GM23338 (cell line): ENCODE measurements at regions not wholly inside any gene's neighbourhood (a gene's known extent, or its start where the extent isn't known, plus 50 kb on each side); places are given as distances from the start of the nearest gene placed in this dataset.

Source experiments
- CREB1 ChIP-seq: fragments of 250-450 bp; sonication (Bioruptor Pico); IDR thresholded peaks from 2 replicates; pipeline ENCODE4 v1.5.0; 2020; ENCODE audit warnings: low read depth, mild to moderate bottlenecking, moderate library complexity
- CTCF ChIP-seq, 2 experiments: fragments of 200-600 bp in 1 of 2; sonication (generic) in 1 of 2; conservative IDR thresholded peaks; 2 replicates each; pipeline versions ENCODE4 v1.5.1 to v1.6.1; 2016 to 2017; ENCODE audit warnings: antibody characterized with exemption in 2 of 2, low read depth in 2 of 2, mild to moderate bottlenecking in 2 of 2, moderate library complexity in 1 of 2
- EZH2 ChIP-seq: fragments of 200-600 bp; sonication (generic); IDR thresholded peaks from one replicate; pipeline ENCODE4 v1.8.0; 2017; ENCODE audit warnings: antibody characterized with exemption, mild to moderate bottlenecking, low read depth; ENCODE audit not compliant: unreplicated experiment
- EZH2phosphoT487 ChIP-seq: fragments of 200-600 bp; sonication (generic); IDR thresholded peaks from one replicate; pipeline ENCODE4 v1.8.1; 2018; ENCODE audit warnings: antibody characterized with exemption; ENCODE audit not compliant: unreplicated experiment
- JUNB ChIP-seq: IDR thresholded peaks from one replicate; pipeline ENCODE4 v1.6.1; 2016; ENCODE audit warnings: antibody characterized with exemption; ENCODE audit not compliant: unreplicated experiment
- POLR2AphosphoS5 ChIP-seq: IDR thresholded peaks from 2 replicates; pipeline ENCODE4 v1.6.1; 2016; ENCODE audit warnings: antibody characterized with exemption, low read depth
- ZNF331 ChIP-seq: fragments of 250-450 bp; sonication (Bioruptor Pico); IDR thresholded peaks from 2 replicates; pipeline ENCODE4 v1.5.0; 2020; ENCODE audit warnings: low read depth, mild to moderate bottlenecking, moderate library complexity
- ZNF462 ChIP-seq: fragments of 250-450 bp; sonication (Bioruptor Pico); IDR thresholded peaks from 2 replicates; pipeline ENCODE4 v1.5.0; 2020; ENCODE audit warnings: mild to moderate bottlenecking, moderate library complexity
- TF ChIP-seq, protein P1 (sequence below): IDR thresholded peaks from one replicate; pipeline ENCODE4 v1.6.1; 2018; ENCODE audit warnings: antibody characterized with exemption; ENCODE audit not compliant: unreplicated experiment

GRCh38 chr1:199691540-199691939 lies 336.0 kb upstream of the NR5A2 start:
- no peak for TF ChIP-seq CTCF (conservative IDR thresholded peaks at IDR 0.05; ENCODE audit: low read depth in 2 of 2)
- TF ChIP-seq EZH2: no peak
- TF ChIP-seq EZH2phosphoT487: no peak
- no peak for TF ChIP-seq ZNF331 (CRISPR knock-in tag)
- no peak for TF ChIP-seq POLR2AphosphoS5
- TF ChIP-seq ZNF462 (CRISPR knock-in tag): no peak
- TF ChIP-seq, protein P1, sequence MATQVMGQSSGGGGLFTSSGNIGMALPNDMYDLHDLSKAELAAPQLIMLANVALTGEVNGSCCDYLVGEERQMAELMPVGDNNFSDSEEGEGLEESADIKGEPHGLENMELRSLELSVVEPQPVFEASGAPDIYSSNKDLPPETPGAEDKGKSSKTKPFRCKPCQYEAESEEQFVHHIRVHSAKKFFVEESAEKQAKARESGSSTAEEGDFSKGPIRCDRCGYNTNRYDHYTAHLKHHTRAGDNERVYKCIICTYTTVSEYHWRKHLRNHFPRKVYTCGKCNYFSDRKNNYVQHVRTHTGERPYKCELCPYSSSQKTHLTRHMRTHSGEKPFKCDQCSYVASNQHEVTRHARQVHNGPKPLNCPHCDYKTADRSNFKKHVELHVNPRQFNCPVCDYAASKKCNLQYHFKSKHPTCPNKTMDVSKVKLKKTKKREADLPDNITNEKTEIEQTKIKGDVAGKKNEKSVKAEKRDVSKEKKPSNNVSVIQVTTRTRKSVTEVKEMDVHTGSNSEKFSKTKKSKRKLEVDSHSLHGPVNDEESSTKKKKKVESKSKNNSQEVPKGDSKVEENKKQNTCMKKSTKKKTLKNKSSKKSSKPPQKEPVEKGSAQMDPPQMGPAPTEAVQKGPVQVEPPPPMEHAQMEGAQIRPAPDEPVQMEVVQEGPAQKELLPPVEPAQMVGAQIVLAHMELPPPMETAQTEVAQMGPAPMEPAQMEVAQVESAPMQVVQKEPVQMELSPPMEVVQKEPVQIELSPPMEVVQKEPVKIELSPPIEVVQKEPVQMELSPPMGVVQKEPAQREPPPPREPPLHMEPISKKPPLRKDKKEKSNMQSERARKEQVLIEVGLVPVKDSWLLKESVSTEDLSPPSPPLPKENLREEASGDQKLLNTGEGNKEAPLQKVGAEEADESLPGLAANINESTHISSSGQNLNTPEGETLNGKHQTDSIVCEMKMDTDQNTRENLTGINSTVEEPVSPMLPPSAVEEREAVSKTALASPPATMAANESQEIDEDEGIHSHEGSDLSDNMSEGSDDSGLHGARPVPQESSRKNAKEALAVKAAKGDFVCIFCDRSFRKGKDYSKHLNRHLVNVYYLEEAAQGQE: no peak
- TF ChIP-seq JUNB: no peak
- TF ChIP-seq CREB1 (CRISPR knock-in tag): no peak
